SK-N-SH treated with all-trans-retinoic acid at 6 μM for 48 hours (cell line): ENCODE measurements at regions not wholly inside any gene's neighbourhood (a gene's known extent, or its start where the extent isn't known, plus 50 kb on each side); places are given as distances from the start of the nearest gene placed in this dataset.

Experiments used
- ATAC-seq: fragments of 200-7000 bp; cut with Tn5 transposase; 3 replicates; pipeline ENCODE4 v1.9.1; 2020; ENCODE audit warnings: mild to moderate bottlenecking, moderate library complexity
- ARNTL ChIP-seq: fragments of 450-650 bp; formaldehyde crosslinking; IDR thresholded peaks from 2 replicates; pipeline ENCODE4 v1.5.0; 2020; ENCODE audit warnings: low read depth, mild to moderate bottlenecking, moderate library complexity, borderline replicate concordance
- BACH2 ChIP-seq: fragments of 250-450 bp; sonication (Bioruptor Pico); IDR thresholded peaks from 2 replicates; pipeline ENCODE4 v1.9.0; 2021; ENCODE audit warnings: mild to moderate bottlenecking, borderline replicate concordance
- CSDC2 ChIP-seq: fragments of 250-450 bp; sonication (Bioruptor Pico); IDR thresholded peaks from 2 replicates; pipeline ENCODE4 v1.5.0; 2020; ENCODE audit warnings: mild to moderate bottlenecking, moderate library complexity
- ESRRG ChIP-seq: fragments of 250-450 bp; sonication (Bioruptor Pico); IDR thresholded peaks from 2 replicates; pipeline ENCODE4 v1.6.1; 2021; ENCODE audit warnings: mild to moderate bottlenecking
- ISL1 ChIP-seq: fragments of 250-450 bp; sonication (Bioruptor Pico); IDR thresholded peaks from 2 replicates; pipeline ENCODE4 v2.1.2; 2022; ENCODE audit warnings: mild to moderate bottlenecking, moderate library complexity
- OSR1 ChIP-seq: fragments of 250-450 bp; sonication (Bioruptor Pico); IDR thresholded peaks from 2 replicates; pipeline ENCODE4 v1.8.0; 2022; ENCODE audit warnings: moderate library complexity, mild to moderate bottlenecking, inconsistent platforms
- PATZ1 ChIP-seq: fragments of 250-450 bp; sonication (Bioruptor Pico); IDR thresholded peaks from 2 replicates; pipeline ENCODE4 v1.8.0; 2020; ENCODE audit warnings: mild to moderate bottlenecking, moderate library complexity, borderline replicate concordance
- POU6F1 ChIP-seq: fragments of 250-450 bp; sonication (Bioruptor Pico); IDR thresholded peaks from 2 replicates; pipeline ENCODE4 v1.8.0; 2021; ENCODE audit warnings: low read depth, mild to moderate bottlenecking, moderate library complexity, borderline replicate concordance
- PPARA ChIP-seq: fragments of 250-450 bp; sonication (Bioruptor Pico); IDR thresholded peaks from 2 replicates; pipeline ENCODE4 v1.5.0; 2020; ENCODE audit warnings: mild to moderate bottlenecking, borderline replicate concordance
- RARB ChIP-seq: fragments of 250-450 bp; sonication (Bioruptor Pico); IDR thresholded peaks from 2 replicates; pipeline ENCODE4 v1.8.0; 2021; ENCODE audit warnings: mild to moderate bottlenecking, moderate library complexity
- SNAI2 ChIP-seq: fragments of 250-450 bp; sonication (Bioruptor Pico); IDR thresholded peaks from 2 replicates; pipeline ENCODE4 v1.5.0; 2020; ENCODE audit warnings: mild to moderate bottlenecking, moderate library complexity
- TOX ChIP-seq: fragments of 250-450 bp; sonication (Bioruptor Pico); IDR thresholded peaks from 2 replicates; pipeline ENCODE4 v1.8.0; 2021; ENCODE audit warnings: mild to moderate bottlenecking, moderate library complexity, borderline replicate concordance
- TSHZ2 ChIP-seq: fragments of 250-450 bp; sonication (Bioruptor Pico); IDR thresholded peaks from 2 replicates; pipeline ENCODE4 v1.5.0; 2020; ENCODE audit warnings: mild to moderate bottlenecking, moderate library complexity
- ZC3H10 ChIP-seq: fragments of 250-450 bp; sonication (Bioruptor Pico); IDR thresholded peaks from 2 replicates; pipeline ENCODE4 v1.5.1; 2021; ENCODE audit warnings: mild to moderate bottlenecking, moderate library complexity
- ZFP3 ChIP-seq: fragments of 250-450 bp; sonication (Bioruptor Pico); IDR thresholded peaks from 2 replicates; pipeline ENCODE4 v1.5.0; 2020; ENCODE audit warnings: mild to moderate bottlenecking, moderate library complexity
- ZFP30 ChIP-seq: fragments of 450-650 bp; formaldehyde crosslinking; IDR thresholded peaks from 2 replicates; pipeline ENCODE4 v1.5.0; 2022; ENCODE audit warnings: mild to moderate bottlenecking, moderate library complexity
- ZNF70 ChIP-seq: fragments of 450-650 bp; formaldehyde crosslinking; IDR thresholded peaks from 2 replicates; pipeline ENCODE4 v1.5.0; 2020; ENCODE audit warnings: mild to moderate bottlenecking, moderate library complexity
- ZNF8 ChIP-seq: fragments of 450-650 bp; formaldehyde crosslinking; IDR thresholded peaks from 2 replicates; pipeline ENCODE4 v1.5.0; 2020; ENCODE audit warnings: mild to moderate bottlenecking, moderate library complexity

GRCh38 chr7:25662841-25663800 lies 434.8 kb upstream of the NPVF start:
- TF ChIP-seq ARNTL (CRISPR knock-in tag): no peak
- ATAC-seq: no peak

GRCh38 chr7:25663877-25664276 lies 435.6 kb upstream of the NPVF start:
- TF ChIP-seq POU6F1 (CRISPR knock-in tag) (no peak), TSHZ2 (CRISPR knock-in tag) (peak; percentile 34; the same call in 1 of the 2 replicates), ZC3H10 (CRISPR knock-in tag) (no peak)
- ATAC-seq: no peak

- no peak for ATAC-seq
- TF ChIP-seq ZFP3 (CRISPR knock-in tag): no peak
- TF ChIP-seq TSHZ2 (CRISPR knock-in tag): no peak
- no peak for TF ChIP-seq ZNF70 (CRISPR knock-in tag)
- TF ChIP-seq POU6F1 (CRISPR knock-in tag): no peak
- TF ChIP-seq PPARA (CRISPR knock-in tag): no peak
- TF ChIP-seq SNAI2 (CRISPR knock-in tag): no peak
- TF ChIP-seq OSR1 (CRISPR knock-in tag): no peak
Observed at GRCh38 chr7:25664593-25664992, 436.3 kb upstream of the NPVF start.

- ATAC-seq: no peak
- TF ChIP-seq ISL1 (CRISPR knock-in tag) (no peak), PATZ1 (no peak), ZNF8 (CRISPR knock-in tag) (no peak), ARNTL (CRISPR knock-in tag) (no peak), CSDC2 (no peak), TOX (CRISPR knock-in tag) (no peak), TSHZ2 (CRISPR knock-in tag) (no peak), ESRRG (CRISPR knock-in tag) (no peak), ZFP3 (CRISPR knock-in tag) (no peak), RARB (no peak), ZFP30 (CRISPR knock-in tag) (no peak), ZNF70 (CRISPR knock-in tag) (no peak), POU6F1 (CRISPR knock-in tag) (no peak), BACH2 (CRISPR knock-in tag) (no peak)
Observed at GRCh38 chr7:25665374-25665773, 437.1 kb upstream of the NPVF start.
